ENCODE measurements at regions not wholly inside any gene's neighbourhood (a gene's known extent, or its start where the extent isn't known, plus 50 kb on each side); places are given as distances from the start of the nearest gene placed in this dataset.
A peak's percentile ranks its signal among the peaks of the same experiment; 100 is the strongest.
"Not testable (repeated sequence)": the region's sequence is repeated elsewhere in the genome, so short reads cannot be mapped to it uniquely, and the experiment has no call there.

DNA sequence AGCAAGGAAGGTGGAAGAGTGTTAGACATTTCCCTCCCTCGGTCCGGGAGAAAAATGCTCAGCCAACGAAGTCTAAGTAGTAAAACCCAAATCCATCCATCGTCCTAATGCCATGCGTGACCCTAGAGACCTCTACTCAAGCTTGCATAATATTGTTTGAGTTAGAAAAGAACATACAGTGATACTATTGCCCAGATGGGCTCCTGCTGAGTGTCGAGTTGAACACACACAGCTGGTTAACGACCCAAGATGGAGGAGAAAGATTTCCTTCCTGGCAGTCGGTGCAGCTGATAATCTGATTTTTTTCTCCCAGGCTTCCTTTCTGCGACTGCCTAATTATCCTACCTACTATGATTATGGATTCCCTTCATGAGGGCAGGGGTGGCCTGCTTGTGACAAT, 164.4 kb upstream of the KCNG1 start:
- no peak for DNase-seq (ENCODE audit: low read depth)

DNA sequence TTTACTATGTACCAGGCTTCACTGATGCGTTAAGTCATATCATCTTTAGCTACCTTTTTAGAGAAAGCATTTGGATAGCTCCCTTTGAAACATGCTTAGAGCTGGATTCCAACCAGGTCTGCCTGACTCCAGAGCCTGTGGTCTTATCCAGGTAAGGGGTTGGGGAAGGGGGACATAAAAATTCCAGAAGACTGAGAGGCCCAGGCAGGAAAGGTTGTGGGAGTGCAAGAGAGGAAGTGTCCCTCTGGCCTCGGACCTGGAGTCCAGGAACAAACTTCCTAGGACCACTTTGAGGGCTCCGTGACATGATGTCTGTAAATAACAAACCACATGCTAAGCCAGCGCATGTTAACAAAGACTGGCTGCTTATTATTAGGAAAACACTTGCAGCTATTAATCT, 163.0 kb upstream of the KCNG1 start:
- no peak for DNase-seq (ENCODE audit: low read depth)

DNA sequence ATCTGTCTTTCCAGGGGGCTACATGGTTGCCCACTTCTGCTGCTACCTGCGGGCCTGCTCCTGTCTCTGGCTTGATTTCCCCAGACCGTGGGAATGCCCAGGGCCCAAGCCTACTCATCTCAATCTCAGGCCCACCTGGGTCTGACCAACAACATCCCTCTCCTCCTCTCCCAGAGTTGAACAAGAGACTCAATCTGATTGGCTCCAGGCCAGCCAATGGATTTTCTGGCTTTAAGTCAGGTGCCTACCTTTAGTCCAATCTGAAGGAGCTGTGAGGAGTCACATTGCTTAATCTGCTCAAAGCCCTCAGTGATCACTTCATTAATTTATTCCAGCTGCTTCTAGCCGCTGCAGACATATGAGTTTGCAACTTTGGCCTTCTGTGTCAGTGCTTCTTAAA, 162.4 kb upstream of the KCNG1 start:
- DNase-seq (ENCODE audit: low read depth), result no peak

DNA sequence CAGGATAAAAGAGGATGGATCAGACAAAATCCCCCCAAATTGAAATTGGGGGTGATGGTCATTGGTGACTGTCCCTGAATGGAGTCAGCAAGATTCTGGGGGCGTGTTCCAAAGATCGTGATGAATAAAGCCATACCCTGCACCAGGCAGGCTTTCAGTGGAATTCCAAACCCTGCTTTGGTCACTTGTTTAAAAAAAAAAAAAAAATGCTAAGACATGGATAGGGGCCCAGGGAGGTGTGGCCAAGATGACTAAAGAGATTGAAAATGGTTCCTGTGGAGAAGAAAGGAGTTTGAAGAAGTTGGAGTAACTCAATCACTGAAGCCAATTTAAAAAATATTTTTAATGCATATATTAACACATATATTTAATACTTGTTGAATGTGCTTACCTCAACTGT, 161.4 kb upstream of the KCNG1 start:
- DNase-seq (ENCODE audit: low read depth), result peak; percentile 17

DNA sequence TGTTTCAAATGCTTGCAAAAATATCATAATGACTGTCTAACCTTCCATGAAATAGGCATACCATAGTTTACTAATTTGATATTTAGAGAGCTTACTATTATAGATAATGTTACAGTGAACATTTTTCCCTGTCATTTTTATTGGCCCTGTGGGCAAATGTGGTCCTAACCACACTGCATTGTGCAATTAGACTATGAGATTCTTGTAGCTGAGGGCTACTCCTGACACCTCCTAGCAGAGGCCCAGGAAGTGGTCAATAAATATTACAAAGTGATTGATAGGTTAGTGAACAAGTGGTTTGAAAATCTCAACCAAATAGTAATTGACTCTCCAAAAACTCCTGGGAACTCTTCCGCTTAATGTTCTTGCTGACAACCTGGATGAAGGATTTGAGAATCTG, 160.5 kb upstream of the KCNG1 start:
- no peak for DNase-seq (ENCODE audit: low read depth)

DNA sequence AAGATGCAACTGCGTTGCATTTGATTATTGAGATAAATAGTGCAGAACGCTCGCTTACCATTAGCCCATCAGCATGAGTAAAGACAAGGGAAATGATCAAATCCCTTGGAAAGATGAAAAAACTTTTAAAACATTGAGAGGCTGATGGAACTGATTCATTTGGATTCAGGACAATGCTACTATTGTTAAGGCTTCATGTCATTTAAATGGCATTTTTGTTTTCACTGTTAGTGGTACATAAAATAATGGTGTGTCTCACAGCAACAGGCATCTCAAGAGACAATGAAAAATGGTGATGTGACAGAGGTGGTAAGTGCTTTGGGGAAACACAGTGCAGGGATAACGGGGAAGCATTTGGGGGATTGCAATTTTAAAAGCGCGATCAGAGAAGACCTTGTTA, 159.7 kb upstream of the KCNG1 start:
- no peak for DNase-seq (ENCODE audit: low read depth)

DNA sequence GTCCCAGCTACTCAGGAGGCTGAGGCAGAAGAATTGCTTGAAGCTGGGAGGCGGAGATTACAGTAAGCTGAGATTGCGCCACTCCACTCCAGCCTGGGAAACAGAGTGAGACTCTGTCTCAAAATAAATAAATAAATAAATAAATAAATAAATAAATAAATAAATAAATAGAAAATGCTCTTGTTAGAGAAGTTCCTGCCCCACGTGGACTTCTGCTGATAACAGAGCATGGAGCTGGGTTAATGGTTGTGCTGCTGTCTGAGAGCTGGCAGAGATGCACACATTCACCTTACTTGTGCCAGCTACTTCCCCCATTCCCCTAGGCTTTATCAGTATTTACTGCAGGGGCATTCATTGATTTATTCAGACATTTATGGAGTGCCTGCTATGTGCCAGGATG, 155.2 kb upstream of the KCNG1 start:
- no peak for DNase-seq (ENCODE audit: low read depth)

DNA sequence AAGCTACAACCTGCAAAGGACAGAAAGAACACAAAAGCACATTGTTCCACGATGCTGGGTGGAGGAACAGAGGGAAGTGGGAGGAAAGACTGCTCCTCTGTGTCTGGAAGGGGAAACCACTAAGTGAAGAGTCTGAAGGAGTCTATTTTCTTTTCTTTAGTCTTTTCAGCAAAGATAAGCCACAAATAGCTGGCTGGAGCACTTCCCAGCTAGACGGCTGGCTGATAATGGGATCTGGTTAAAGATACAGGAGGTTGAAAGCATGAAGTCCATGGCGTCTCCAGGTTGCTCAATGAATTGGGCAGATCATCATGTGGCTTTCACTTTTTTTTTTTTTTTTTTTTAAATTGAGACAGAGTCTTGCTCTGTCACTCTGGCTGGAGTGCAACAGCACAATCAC, 154.0 kb upstream of the KCNG1 start:
- DNase-seq (ENCODE audit: low read depth), result peak; percentile 24

DNA sequence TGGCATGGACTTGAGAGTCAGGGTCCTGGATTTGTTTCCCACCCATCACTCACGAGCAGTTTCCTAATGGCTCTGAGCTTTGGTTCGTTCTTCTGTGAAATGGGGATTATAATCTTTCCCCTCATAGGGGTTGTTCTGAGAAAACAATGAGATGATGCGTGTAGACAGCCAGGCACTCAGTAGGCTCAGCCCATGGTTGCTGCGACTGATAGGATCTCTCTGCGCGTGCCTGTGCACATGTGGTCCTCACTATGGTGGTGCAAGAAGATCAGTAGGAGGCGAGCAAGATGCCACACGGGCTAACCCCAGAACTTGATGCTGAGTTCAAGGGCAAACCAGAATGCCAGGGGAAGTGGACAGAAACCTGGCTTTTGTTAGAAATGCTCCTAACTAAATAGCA, 153.5 kb upstream of the KCNG1 start:
- DNase-seq (ENCODE audit: low read depth), result no peak

DNA sequence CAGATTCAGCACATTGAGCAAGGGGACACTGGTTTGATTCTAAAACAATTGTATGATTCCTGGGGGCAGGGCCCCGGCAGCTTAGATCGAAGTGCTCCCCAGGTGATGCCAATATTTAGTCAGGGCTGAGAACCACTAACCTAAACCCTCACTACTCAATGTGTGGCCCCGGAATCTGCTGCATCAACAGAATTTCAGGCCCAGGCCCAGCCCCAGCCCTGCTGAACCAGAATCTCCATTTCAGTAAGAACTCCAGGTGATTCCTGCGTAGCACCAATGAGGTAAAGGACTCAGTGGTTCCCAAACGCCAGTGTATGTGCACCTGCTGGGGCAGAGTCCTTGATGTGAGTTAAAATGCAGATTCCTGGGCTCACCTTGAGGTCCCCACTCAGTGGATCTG, 152.8 kb upstream of the KCNG1 start:
- no peak for DNase-seq (ENCODE audit: low read depth)

DNA sequence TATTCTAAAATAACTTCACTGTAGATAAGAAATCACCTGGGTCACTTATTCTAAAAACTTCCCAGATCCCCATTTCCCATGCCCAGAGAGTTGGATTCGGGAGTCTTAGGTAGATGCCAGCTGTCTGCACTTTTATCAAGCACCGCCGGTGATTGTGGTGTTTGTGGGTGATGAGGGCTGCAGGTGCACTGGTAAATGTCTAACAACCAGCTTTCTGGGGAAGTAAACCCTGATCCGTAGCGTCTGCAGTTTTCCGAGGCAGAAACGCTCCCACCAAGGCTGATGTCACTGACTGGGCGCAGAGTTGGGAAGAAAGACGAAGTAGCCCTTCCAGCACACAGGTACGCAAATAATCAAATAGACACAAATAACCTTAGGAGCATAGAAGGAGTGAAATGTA, 152.2 kb upstream of the KCNG1 start:
- no peak for DNase-seq (ENCODE audit: low read depth)

DNA sequence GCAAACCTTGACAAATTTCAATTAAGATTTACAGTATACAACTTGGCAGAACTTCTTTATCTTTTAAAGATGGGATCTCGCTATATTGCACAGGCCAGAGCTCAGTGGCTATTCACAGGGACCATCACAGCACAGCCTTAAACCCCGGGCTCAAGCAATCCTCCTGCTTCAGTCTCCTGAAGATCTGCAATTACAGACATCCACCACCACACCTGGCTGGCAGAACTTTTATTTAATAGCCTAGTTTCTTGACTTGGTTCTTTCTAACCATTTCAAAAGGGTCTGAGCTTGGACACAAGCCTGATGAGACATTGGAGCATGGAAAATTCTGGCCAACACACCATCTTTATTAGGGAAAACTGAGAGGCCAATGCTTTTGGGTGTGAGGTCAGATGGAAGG, 151.6 kb upstream of the KCNG1 start:
- no peak for DNase-seq (ENCODE audit: low read depth)

DNA sequence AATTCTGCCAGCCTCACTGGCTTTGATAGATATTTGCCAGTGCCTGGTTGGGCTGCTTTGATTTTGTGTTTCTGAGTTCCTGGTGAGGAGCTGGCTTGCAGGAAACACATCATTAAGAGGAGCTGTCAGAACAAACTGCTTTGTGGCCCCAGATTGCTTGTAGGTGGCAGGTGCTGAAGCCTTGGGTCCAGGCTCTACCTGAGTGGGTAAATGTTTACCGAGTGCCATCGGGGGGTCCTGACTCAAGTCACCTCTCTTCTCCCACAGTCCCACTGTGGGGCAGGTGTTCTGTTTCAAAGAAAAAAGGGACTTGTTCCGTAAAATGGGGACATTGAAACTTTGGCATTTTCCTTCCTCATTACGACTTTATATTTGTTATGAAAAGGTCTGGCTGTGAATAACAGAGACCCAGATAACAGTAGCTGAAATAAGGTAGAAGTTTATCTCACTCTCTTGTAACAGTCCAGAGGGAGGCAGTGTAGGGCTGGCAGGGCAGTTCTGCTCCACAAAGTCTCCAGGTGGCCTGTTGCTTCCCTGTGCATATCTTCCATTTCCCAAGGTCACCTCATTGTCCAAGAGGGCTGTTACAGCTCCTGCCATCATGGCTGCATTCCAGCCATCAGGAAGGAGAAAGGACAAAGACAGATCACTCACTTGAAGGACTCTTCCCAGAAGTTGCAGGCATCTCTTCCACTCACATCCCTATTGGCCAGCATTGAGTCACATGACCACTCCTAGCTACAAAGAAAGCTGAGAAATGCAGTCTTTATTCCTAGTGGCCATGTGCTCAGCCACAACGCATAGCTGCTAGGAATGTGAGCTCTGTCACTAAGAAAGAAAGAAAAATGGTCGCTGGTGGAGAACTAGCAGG, 149.9 kb upstream of the KCNG1 start:
- no peak for DNase-seq (ENCODE audit: low read depth)

DNA sequence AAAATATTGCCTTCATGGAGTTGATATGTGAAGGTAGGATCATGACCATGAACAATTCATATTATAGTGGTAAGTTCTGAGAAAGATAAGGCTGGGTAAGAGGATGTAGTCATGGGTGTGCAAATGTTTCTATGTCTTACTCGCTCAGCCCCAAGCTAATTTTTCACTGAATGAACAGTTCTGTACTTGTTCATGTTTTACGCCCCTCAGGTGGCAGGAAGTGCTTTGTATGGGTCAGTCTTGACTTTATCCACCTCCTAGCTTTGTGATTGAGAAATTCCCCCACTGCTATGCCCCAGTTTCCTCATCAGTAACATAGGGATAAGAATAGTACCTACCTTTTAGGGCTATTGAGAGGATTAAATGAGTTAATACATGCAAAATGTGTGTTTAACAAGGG, 148.2 kb upstream of the KCNG1 start:
- no peak for DNase-seq (ENCODE audit: low read depth)

DNA sequence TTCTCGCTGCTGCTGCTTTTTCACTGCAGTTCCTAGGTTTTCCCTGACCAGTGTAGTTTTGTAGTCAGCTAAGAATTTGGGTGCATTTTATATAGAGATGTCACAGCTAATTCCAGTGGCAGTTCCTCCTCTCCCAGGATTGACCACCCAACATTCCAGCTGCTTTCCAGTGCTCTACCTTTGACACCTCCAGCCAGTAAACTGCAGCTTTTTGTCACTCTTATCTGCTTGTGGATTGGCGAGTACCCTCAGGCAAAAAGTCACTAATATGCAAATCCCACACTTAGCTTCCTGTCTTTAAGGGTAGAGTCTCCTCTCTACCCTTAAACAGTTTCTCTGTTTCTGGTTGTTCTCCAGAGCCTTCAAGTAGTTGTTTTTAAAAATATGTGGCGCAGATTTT, 146.9 kb upstream of the KCNG1 start:
- no peak for DNase-seq (ENCODE audit: low read depth)

DNA sequence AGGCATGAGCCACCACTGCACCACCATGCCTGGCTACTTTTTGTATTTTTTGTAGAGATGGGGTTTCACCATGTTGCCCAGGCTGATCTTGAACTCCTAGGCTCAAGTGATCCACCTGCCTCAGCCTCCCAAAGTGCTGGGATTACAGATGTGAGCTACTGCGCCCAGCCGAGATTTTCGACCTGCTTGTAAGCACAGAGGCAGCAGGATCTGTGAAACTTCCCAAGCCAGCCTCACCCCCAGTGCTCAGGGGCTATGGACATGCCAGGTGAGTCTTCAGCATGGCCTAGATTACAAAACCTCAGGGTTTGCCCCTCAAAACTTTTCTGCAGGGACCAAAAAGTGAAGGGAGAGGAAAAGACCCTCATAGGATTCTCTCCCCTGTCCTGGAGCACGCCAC, 145.0 kb upstream of the KCNG1 start:
- not testable (repeated sequence) for DNase-seq (ENCODE audit: low read depth)

DNA sequence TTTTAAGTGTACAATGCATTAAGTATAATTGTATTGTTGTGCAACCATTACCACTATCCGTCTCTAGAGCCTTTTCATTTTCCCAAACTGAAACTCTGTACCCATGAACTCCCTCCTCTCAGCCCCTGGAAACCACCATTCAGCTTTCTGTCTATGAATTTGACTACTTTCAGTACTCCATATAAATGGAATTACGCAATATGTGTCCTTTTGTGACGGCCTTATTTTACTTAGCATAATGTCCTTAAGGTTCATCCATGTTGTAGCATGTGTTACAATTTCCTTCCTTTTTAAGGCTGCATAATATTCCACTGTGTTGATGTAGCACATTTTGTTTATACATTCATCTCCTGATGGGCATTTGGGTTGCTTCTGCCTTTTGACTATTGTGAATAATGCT, 143.6 kb upstream of the KCNG1 start:
- no peak for DNase-seq (ENCODE audit: low read depth)

DNA sequence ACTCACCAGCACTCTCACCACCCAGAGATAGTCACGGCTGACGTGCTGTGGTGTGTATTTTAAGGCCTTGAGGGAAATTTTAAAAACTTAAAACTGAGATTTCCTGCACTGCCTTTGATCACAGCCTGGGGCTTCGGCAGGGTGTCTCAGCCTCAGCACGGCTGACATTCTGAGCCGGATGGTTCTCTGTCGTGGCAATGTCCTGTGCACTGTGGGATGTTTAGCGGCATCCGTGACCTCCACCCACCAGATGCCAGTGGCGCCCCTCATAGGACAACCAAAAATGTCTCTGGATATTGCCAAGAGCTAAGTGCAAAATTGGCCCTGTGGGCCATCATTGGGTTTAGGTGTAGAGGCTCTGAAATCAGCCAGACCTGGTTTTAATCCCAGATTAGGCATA, 142.2 kb upstream of the KCNG1 start:
- no peak for DNase-seq (ENCODE audit: low read depth)

DNA sequence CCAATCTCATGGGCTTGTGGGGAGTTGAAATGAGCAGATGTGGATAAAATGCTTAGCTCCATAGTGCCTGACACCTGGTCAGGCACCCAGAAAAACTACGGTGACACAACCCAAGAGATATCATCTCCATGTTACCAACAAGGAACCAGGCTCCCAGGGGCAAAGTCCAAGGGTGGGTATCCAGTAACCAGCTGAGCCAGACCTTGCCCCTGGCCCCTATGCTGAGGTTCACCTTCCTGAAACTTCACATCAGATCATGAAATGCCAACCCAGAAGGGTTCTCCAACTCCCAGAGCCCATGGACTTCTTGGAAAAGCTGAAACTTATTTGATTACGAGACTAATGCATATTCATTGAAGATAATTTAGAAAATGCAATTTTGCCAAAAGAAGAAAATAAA, 141.8 kb upstream of the KCNG1 start:
- DNase-seq (ENCODE audit: low read depth), result no peak

DNA sequence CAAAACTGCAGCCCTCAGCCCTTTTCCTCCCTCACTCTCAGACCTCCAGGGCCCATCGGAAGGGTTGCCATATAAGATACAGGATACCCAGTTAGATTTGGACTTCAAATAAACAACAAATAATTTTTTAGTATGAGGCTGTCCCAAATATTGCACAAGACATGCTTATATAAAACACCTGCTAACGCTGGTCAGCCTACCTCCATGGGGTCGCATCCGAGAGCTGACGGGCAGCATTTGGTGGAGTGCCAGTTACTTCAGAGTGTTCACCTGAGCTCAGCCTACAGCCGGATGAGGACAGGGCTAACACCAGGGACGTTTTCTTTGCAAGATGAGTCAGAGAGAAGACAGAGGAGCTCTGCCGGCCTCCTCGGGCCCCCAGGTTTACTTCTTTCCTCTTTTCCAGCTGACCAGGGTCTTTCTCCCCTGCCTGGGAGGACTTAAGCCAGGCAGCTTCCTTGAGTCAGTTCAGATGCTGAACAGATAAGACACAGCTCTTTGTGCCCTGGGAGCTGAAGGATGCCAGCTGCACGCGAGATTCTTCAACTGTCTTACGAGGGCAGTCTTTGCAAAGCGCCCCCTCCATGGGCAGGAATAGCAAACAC, 141.2 kb upstream of the KCNG1 start:
- DNase-seq (ENCODE audit: low read depth), result no peak

DNA sequence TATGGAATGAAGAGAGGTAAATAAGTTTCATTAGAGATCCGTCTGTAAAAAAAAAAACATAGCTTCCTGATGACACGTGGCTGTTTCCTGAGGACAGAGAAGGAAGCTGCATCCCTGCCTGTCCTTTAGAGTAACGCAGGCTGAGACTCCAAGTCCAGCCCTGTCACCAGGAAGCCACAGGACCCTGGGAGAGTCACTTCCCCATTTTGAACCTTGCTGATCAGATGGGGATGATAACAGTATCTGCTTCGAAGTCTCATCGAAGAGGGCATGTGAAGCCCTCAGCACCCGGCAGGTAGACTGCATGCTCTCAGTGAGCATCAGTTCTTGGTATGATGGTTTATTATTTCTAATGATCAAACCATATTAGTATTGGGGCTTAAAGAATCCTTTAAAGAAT, 139.1 kb upstream of the KCNG1 start:
- DNase-seq (ENCODE audit: low read depth), result no peak

DNA sequence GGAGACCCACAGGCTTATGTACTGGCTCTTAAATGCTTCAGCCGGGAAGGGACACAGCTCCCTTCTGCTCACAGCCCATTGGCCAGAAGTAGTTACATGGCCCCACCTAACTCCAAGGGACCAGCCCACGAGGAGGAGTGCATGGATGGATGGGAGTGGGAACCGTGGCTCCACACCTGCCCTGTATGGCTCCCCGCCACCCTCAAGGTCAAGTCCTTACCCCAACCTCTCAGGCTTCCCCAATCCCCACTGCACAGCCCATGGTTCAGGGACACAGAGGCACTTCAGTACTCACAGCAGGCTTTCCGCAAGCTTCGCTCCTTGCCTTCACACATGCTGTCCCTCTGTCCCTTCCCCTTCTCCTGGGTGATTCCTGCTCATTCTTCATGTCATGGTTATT, 137.9 kb upstream of the KCNG1 start:
- DNase-seq (ENCODE audit: low read depth), result no peak

DNA sequence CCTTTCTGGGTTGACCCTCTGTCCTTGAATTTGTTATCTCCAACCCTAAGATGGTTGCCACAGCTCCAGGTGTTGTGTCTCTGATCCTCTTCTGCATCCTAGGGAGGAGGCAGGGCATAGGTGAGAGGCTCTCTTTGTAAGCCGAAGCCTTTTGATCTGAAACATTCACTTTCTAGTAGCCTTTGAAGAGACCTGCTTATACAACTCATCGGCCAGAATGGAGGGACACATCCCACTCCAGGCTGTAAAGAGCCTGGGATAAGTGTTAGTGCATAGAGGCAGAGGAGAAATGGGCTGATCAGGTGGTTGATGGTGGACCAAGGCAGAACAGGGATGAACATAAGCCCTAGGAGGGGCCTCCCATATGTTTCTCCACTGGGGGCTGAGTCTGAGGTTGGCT, 137.1 kb upstream of the KCNG1 start:
- no peak for DNase-seq (ENCODE audit: low read depth)

DNA sequence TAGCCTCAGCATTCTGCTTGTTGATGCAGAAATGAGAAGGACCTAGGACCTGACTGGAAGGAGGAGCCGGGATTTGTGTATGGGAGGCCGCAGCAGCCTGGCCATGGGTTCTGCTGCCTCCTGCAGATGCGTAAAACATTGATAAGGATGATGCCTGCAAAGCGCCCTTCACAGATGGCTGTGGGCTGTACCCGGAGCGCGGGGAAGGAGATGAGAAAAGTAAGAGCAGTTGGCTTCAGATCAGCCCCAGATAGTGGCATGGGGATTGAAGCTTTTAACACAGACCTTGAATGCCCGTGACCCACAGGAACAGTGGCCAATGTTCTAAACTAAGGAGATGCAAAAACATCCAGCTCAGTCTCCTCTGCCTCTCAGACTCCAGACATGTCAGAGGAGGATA, 136.4 kb upstream of the KCNG1 start:
- no peak for DNase-seq (ENCODE audit: low read depth)

Data from Daoy (cell line).